ENCODE measurements at regions not wholly inside any gene's neighbourhood (a gene's known extent, or its start where the extent isn't known, plus 50 kb on each side); places are given as distances from the start of the nearest gene placed in this dataset.

DNA sequence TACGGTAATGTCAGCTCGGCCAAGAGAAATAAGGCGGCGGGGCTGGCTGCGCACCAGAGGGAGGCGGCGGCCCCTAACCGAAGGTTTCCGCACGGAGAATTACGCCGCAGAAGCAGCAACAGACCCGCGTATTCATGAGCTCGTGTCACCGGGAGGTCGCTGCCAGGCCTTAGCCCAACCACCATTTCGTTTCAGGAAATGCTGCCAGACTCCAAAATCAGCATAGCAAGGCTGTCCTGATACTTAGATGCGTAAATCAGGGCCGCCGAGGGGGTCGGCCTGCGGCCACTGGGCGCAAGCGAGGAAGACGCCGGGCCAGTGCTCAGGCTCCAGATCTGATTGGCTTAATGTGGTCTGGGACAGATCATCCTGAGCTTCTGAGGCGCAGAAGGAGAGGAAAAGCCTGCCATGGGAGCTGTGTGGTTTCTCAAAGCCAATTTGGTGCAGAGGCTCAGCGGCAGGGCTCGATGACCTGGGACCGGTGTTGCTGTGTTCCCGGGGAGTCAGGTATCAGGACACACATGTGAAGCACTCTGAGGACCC is 247.9 kb downstream of the BAMBI start:
- no peak for TF ChIP-seq SP1 (IDR thresholded peaks at IDR 0.05; ENCODE audit: low read depth)
- TF ChIP-seq, protein P1, sequence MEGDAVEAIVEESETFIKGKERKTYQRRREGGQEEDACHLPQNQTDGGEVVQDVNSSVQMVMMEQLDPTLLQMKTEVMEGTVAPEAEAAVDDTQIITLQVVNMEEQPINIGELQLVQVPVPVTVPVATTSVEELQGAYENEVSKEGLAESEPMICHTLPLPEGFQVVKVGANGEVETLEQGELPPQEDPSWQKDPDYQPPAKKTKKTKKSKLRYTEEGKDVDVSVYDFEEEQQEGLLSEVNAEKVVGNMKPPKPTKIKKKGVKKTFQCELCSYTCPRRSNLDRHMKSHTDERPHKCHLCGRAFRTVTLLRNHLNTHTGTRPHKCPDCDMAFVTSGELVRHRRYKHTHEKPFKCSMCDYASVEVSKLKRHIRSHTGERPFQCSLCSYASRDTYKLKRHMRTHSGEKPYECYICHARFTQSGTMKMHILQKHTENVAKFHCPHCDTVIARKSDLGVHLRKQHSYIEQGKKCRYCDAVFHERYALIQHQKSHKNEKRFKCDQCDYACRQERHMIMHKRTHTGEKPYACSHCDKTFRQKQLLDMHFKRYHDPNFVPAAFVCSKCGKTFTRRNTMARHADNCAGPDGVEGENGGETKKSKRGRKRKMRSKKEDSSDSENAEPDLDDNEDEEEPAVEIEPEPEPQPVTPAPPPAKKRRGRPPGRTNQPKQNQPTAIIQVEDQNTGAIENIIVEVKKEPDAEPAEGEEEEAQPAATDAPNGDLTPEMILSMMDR (IDR thresholded peaks at IDR 0.05 in 2 of 3, conservative IDR thresholded peaks at IDR 0.05 in 1 of 3; ENCODE audit: borderline replicate concordance in 1 of 3, insufficient read depth in 1 of 3, low read depth in 2 of 3, low read length in 2 of 3) = no peak
- no peak for TF ChIP-seq MAX (IDR thresholded peaks at IDR 0.05)
- TF ChIP-seq, protein P2, sequence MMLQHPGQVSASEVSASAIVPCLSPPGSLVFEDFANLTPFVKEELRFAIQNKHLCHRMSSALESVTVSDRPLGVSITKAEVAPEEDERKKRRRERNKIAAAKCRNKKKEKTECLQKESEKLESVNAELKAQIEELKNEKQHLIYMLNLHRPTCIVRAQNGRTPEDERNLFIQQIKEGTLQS (IDR thresholded peaks at IDR 0.05) = no peak
- no peak for TF ChIP-seq POLR2AphosphoS5 (IDR thresholded peaks at IDR 0.05; ENCODE audit: low read depth, low read length)
- no peak for TF ChIP-seq SRF (IDR thresholded peaks at IDR 0.05; ENCODE audit: low read depth)
- TF ChIP-seq YY1 (IDR thresholded peaks at IDR 0.05; ENCODE audit: extremely low read depth, insufficient replicate concordance, low read depth, low read length) = no peak
- no peak for TF ChIP-seq POLR2A (IDR thresholded peaks at IDR 0.05; ENCODE audit: borderline replicate concordance, extremely low read depth, insufficient read depth, insufficient read length)

Data from HCT116 (cell line).